Activated naive CD4-positive, alpha-beta T cell treated with anti-CD3 and anti-CD28 coated beads, Interleukin-2, amount 50 U/mL, for 16 hours (primary cell): ENCODE measurements at regions not wholly inside any gene's neighbourhood (a gene's known extent, or its start where the extent isn't known, plus 50 kb on each side); places are given as distances from the start of the nearest gene placed in this dataset.

Experiments
- DNase-seq: peaks from one replicate; pipeline ENCODE4 v3.0.0-alpha.2; 2020

DNA sequence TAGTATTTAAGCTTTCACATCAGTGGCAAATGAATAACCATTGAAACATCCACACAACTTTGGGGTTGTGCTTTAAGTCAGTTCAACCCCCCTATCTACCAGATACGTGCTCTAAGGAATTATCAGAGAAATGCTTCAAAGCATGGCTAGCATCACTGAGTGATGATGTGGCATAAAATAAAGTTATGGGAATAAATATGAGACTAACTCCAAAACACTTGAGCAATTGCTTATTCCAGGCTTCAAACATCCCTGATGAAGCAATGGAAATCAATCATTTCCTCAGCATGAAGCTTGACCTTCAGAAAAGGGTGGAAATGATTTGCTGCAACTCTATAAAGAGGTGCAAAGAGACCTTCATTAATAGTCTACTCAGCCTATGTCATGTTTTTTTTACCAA is 292.0 kb upstream of the SMC2 start:
- no peak for DNase-seq

- no peak for DNase-seq
These were observed 290.9 kb upstream of the SMC2 start for GRCh38 chr9:103803245-103803644.

DNA sequence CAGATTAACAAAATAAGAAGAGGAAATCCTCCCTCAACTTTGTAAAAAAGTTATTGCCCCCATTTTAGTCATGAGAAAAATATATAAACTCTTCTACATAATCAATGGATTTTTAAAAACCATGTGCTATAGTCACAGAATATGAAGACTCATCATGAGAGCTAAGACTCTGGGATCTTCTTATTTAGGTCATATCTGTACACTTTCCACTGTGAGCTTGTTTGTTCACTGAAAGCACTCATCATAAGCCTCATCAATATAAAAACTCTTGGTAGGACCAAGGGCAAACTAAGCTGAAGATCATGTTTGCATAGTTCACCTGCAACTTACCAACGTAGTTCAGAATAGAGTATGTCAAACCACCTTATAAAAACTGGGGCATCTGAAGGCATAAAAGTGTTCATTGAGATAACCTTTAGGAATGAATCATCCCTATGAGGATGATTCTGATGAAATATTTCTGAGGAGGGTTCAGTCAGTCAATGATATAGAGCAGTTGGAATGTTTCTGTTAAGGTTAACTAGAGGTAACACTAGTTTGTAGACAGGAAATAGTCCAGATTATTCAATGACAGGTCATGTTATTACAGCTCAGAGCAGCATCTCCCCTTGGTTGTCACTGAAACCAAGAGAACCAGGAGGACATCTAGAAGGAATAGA is 289.9 kb upstream of the SMC2 start:
- no peak for DNase-seq

- DNase-seq: no peak
These were observed 284.4 kb upstream of the SMC2 start for GRCh38 chr9:103809745-103810144.

- DNase-seq: no peak
These were observed 282.6 kb upstream of the SMC2 start for GRCh38 chr9:103811462-103811861.

GRCh38 chr9:103816146-103816545 is 278.0 kb upstream of the SMC2 start:
- no peak for DNase-seq

DNA sequence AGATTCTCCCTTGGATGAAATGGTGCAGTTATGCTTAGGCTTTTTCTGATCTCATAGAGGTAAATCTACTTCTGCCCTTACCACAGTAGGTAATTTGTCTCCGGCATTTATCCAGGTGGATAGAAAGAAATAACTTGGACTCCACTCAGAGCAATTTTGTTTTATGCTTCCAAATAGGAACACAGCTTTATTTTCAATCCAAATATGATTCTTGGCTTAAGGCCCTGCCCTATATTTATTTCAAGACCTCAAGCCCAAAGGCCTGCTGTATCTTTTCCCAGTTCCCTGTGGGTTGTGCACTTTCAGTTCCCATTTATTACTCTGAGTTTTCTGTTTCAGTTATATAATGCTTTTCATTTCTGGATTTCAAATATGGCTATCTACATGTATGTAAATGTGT is 274.2 kb upstream of the SMC2 start:
- DNase-seq: no peak

GRCh38 chr9:103821115-103821514 is 273.0 kb upstream of the SMC2 start:
- no peak for DNase-seq

GRCh38 chr9:103837940-103838339 is 256.2 kb upstream of the SMC2 start:
- no peak for DNase-seq

DNA sequence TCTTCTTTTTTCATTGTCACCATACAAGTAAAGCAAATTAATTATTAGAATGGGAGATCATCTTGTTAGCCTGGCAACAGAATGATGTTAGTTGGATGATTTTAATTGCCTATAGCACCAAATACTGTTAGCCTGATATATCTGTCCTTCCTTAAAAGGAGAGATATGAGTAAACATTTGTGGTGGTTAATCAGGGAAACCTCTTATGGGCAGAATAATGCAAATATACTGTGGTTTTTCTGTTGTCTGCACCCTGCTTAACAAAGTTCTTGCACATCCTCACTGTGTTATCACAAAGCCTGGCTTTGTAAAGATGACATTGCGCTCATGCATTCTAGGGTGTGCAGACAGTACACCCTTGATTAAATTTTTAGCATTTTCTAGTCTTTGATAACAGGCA is 254.9 kb upstream of the SMC2 start:
- no peak for DNase-seq

GRCh38 chr9:103867886-103868285 is 226.2 kb upstream of the SMC2 start:
- no peak for DNase-seq

- DNase-seq: no peak
These were observed 221.3 kb upstream of the SMC2 start for GRCh38 chr9:103872811-103873210.

- DNase-seq: no peak
These were observed 212.7 kb upstream of the SMC2 start for GRCh38 chr9:103881419-103881818.

- no peak for DNase-seq
These were observed 204.1 kb upstream of the SMC2 start for GRCh38 chr9:103889989-103890388.

GRCh38 chr9:103894184-103894583 is 199.9 kb upstream of the SMC2 start:
- no peak for DNase-seq

DNA sequence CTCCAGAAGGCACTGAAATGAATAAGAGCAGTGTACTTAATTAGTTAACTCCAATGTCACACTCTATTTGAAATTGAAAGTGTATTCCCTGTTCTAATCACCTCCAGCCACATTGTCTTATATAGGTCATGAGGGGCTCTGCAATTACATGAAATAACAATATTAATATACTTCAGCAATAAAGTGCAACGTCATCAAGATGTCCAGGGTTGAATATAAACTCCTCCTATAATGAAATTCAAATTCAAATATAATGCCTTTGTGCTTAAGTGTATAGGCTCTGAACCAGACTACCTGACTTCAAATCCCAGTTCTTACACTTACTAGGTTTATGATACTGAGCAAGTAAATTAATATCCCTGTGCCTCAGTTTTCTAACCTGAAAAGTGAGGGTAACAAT is 195.6 kb upstream of the SMC2 start:
- no peak for DNase-seq

- no peak for DNase-seq
These were observed 194.2 kb upstream of the SMC2 start for GRCh38 chr9:103899866-103900265.

DNA sequence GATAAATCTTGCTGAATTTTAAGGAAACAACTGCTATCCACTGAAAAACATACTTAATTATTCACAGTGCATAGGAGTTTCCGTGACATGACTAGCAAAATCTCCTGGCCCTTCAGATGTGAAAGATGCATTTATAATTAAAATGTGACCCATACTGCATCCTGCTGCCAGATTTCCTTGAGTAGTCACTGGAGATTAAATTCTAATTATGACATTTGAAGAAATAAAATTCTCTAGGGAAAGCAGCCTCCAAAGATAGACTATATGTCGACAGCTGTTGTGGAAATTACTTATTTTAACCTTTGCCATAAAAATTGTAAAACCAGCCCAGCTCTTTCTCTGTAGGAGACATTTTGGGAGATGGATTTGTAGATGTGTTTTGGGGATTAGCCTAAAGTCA is 193.6 kb upstream of the SMC2 start:
- no peak for DNase-seq

GRCh38 chr9:103902263-103902662 is 191.8 kb upstream of the SMC2 start:
- DNase-seq: no peak

DNA sequence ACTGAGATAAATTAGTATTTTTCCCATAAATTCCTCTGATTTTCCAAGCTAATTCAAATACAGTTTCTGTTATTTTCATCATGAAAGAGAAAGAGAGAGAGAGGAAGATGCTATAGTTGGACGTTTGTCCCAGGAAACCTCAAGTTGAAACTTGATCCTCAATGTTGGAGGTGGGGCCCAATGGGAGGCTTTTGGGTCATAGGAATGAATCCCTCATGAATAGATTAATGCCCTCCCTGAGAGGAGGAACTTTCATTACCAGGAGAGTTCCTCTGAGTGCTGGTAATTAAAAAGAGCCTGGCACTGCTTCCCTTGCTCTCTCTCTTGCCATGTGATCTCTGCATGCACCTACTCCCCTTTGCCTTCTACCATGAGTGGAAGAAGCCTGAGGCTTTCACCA is 189.9 kb upstream of the SMC2 start:
- no peak for DNase-seq

GRCh38 chr9:103913899-103914298 is 180.2 kb upstream of the SMC2 start:
- DNase-seq: no peak

DNA sequence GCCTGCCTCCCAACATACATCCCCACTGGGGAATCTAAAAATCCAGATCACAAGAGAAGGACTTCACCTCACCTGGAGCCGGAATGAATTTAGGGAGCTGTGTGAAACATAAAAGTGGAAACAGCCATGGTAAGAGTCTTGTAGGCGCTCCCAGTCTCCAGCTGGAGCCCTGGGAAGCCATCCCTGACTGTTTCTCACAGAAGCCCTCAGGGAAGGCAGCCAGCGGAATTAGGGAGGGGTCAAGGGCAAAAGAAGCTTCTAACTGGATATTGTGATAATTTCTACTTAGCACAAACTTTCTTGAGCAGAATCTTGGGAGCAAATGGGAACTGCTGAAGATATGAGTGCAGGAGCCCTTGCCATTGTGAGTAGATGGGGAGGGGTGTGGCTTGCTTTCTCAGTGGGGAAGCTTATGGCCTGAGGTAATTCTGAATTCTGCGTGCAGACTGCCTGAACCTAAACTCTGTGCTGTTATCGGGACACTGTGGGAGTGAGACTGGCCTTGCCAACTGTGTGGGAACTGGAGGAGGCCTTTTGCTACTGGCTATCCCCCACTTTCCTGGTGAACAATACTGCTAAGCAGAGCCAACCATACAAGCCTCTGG is 174.4 kb upstream of the SMC2 start:
- DNase-seq: no peak

DNA sequence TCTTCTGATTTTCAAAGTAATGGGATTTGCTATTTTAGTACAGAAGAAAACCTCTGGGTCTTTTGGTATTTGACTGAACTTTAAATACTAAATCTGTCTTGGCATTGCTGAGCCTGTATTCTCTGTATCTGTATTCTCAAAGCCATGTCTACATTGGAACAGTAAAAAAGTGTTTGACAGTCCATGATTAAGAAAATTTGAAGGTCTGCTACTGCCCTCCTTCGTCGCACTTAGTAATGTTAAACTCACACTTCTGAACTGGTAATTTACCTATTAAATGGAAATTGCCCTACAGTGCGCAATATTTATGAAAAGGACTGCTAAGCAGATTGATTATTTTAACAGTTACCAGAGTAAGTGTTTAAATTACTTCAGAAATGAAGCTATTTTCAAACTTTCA is 165.7 kb upstream of the SMC2 start:
- no peak for DNase-seq

DNA sequence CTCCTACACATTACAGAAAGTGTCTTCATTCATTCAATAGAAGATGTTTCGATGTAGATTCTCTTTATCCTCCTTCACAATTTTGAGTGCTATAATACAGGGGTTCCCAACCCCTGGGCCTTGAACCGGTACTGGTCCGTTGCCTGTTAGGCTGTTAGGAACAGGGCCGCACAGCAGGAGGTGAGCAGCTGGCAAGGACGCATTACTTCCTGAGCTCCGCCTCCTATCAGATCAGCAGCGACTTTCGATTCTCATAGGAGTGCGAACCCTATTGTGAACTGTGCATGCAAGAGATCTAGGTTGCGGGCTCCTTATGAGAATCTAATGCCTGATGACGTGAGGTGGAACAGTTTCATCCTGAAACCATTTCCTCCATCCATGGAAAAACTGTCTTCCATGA is 153.0 kb upstream of the SMC2 start:
- no peak for DNase-seq

DNA sequence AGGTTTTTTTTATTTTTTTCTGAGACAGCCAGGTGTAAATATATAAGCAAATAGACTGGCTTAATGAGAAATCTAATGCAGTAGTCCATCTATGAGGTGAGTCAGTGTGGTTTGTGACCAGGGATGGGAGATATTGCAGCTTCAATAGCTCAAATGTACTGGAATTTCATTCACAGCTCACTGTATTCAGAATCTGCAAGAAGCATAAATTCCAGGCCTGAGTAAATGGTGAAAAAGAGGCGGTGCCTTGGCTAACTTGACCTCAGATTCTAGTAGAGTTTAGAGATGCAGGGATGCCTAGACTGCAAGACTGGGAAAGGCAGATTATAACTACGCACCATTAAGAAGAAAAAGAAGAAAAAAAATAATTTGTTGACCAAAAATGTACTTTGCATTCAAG is 151.9 kb upstream of the SMC2 start:
- DNase-seq: no peak
